ENCODE measurements at regions not wholly inside any gene's neighbourhood (a gene's known extent, or its start where the extent isn't known, plus 50 kb on each side); places are given as distances from the start of the nearest gene placed in this dataset.

DNA sequence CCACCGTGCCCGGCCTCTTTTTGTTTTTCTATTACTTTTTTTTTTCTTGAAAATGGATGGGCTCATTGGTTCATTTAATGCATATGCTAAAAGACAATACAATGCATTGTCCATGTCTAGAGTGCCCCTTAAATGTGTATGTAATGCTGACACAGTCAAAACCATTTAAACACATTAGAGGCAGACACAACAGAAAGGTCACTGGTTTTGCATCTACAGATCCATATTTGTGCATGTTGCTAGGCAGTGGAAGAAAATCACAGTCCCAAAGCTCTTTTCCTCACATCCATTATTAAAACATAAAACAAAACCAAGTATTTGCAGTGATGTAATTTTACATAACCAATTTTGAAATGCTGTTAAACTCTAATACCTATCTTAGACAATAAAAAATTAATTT is 389.0 kb downstream of the TAF11L14 start:
- DNase-seq (ENCODE audit: low read depth in 1 of 2, low spot score in 1 of 2) = no peak
- in situ Hi-C loops (cut with HindIII; ENCODE audit: low pct_unique_long_range_greater_than_20kb, low sequenced_read_pairs) = no loop called here
- no peak for TF ChIP-seq JUND (IDR thresholded peaks at IDR 0.05; ENCODE audit: low read depth)

DNA sequence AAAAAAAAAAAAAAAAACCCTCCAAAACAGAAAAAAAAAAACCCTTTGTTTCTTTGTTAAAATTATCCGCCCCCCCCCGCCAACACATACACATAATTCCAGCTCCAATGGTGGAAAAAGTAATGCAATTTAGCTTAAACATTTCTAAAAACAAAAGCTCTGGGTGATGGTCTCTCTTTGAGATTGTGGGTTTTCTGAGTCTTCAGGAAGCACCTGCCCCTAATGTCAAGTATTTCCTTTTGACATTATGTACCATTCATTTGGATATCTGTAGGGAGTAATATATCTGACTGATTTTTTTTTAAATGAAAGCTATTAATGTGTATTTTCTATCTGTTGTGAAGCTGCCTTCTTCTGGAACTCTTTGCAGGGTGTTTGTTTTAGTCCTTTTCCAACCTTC is 389.7 kb downstream of the TAF11L14 start:
- DNase-seq (ENCODE audit: low read depth in 1 of 2, low spot score in 1 of 2) = no peak
- in situ Hi-C loops (cut with HindIII; ENCODE audit: low pct_unique_long_range_greater_than_20kb, low sequenced_read_pairs) = no loop called here
- TF ChIP-seq JUND (IDR thresholded peaks at IDR 0.05; ENCODE audit: low read depth) = no peak

DNA sequence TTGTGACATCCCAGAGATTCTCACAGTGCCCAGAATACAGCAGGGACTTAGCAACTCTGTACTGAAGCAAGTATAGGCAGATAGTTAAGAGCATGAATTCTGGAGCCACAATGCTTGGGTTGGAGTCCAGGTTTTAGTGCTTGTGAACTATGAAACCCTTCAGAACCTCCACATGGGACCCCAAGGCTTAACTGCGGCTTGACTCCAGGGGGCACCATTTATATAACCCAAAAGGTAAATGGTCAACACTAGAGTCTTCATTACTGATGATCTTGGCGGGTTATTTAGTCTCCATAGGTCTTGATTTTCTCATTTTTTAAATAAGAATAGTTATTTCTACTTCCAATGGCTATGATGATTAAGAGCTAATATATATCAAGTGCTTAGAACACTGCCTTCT is 390.3 kb downstream of the TAF11L14 start:
- TF ChIP-seq JUND (IDR thresholded peaks at IDR 0.05; ENCODE audit: low read depth) = no peak
- in situ Hi-C loops (cut with HindIII; ENCODE audit: low pct_unique_long_range_greater_than_20kb, low sequenced_read_pairs) = no loop called here
- no peak for DNase-seq (ENCODE audit: low read depth in 1 of 2, low spot score in 1 of 2)

DNA sequence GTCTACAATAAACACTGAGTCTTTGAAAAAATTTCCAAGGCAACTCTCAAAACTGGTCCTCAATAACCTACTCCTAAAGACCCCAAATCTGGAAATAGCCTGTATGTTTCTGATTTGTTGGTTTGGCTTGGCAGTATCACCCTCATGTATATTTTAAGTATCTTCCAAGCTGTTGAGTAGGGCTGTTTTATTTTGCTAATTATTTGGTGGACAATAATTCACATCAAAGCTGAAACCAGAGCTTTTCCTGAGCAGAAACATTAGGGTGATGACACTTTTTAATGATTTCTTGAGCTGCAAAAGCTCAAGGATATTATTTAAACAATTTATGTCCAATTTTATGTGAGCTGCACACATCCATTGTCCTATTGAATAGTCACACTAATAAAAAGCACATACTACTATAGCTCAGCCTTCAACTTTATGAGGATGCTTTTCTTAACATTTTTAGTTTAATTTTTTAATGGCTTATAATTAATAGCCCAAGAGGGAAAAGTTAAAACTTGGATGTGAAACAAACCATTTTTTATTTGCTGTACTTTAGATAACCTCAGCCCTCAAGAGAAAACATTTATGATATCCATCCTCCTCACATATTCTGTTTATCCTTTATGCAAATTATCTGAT is 393.1 kb downstream of the TAF11L14 start:
- in situ Hi-C loops (cut with HindIII; ENCODE audit: low pct_unique_long_range_greater_than_20kb, low sequenced_read_pairs) = no loop called here
- no peak for DNase-seq (ENCODE audit: low read depth in 1 of 2, low spot score in 1 of 2)
- TF ChIP-seq JUND (IDR thresholded peaks at IDR 0.05; ENCODE audit: low read depth) = no peak

DNA sequence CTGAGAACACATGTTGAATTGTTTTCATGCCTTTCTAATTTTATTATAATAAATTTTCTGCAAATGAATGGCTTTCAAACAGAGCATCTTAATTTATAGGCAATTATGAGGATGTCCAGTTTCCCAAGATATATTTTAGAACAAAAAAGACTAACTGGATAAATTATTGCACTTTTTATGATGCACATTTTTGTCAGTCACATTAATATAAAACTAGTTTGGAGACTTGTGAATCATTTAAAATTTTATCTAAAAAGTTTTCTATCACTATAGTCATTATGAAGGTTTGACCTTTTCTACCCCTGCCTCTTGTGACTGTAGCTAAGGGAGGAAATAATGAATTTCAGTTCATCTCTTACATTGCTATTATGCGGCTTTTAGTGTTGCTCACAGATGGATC is 393.8 kb downstream of the TAF11L14 start:
- in situ Hi-C loops (cut with HindIII; ENCODE audit: low pct_unique_long_range_greater_than_20kb, low sequenced_read_pairs) = no loop called here
- DNase-seq (ENCODE audit: low read depth in 1 of 2, low spot score in 1 of 2) = no peak
- TF ChIP-seq JUND (IDR thresholded peaks at IDR 0.05; ENCODE audit: low read depth) = no peak

DNA sequence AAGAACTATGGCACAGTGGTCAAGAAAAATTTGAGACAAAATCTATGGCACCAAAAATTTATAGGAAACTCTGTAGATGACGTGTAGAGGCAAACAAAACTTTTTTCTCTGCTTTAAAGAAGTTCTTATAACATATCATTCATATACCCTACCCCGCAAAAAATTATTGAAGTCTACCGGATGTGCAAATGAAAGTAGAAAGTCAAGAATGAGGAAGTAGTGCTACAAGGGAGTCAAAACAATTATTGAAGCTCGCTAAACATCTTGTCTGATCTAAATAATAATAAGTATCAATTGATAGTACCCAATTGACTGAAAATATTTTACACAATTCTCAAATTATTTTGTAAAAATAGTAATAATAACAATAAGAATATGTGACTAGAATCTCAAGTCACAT is 398.5 kb downstream of the TAF11L14 start:
- no peak for TF ChIP-seq JUND (IDR thresholded peaks at IDR 0.05; ENCODE audit: low read depth)

DNA sequence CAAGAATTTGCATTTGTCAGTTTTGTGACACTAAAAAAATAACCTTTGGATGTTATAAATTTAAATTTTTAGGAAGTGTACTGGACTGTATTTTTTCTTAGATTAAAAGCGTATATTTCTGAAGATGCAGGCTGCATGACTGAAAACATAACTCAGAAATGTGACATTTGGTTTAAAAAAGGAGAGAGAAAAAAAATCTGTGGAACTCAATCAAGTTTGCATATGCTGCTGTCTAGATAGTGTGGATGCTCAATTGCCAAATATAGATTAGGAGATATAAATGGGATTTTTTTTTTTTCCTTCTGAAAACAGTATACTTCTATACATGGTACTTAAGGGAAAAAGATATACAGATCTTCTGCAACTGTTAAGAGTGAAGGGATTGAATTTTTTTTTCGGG is 402.3 kb downstream of the TAF11L14 start:
- TF ChIP-seq JUND (IDR thresholded peaks at IDR 0.05; ENCODE audit: low read depth) = no peak
- DNase-seq (ENCODE audit: low read depth in 1 of 2, low spot score in 1 of 2) = no peak
- in situ Hi-C loops (cut with HindIII; ENCODE audit: low pct_unique_long_range_greater_than_20kb, low sequenced_read_pairs) = no loop called here

More for the DNA sequence above, 398.5 kb downstream of the TAF11L14 start:
- no peak for DNase-seq (ENCODE audit: low read depth in 1 of 2, low spot score in 1 of 2)
- in situ Hi-C loops (cut with HindIII; ENCODE audit: low pct_unique_long_range_greater_than_20kb, low sequenced_read_pairs) = no loop called here

DNA sequence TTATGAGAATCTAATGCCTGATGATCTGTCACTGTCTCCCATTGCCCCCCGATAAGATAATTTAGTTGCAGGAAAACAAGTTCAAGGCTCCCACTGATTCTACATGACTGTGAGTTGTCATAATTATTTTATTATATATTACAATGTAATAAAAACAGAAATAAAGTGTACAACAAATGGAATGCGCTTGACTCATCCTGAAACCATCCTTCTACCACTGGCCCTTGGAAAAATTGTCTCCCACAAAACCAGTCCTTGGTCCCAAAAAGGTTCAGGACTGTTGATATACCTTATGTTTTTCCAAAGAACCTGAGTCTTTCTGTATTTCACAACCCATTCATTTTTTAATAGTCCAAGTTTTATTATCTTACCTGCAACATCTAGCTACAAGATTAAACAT is 403.5 kb downstream of the TAF11L14 start:
- in situ Hi-C loops (cut with HindIII; ENCODE audit: low pct_unique_long_range_greater_than_20kb, low sequenced_read_pairs) = no loop called here
- no peak for TF ChIP-seq JUND (IDR thresholded peaks at IDR 0.05; ENCODE audit: low read depth)
- DNase-seq (ENCODE audit: low read depth in 1 of 2, low spot score in 1 of 2) = no peak

DNA sequence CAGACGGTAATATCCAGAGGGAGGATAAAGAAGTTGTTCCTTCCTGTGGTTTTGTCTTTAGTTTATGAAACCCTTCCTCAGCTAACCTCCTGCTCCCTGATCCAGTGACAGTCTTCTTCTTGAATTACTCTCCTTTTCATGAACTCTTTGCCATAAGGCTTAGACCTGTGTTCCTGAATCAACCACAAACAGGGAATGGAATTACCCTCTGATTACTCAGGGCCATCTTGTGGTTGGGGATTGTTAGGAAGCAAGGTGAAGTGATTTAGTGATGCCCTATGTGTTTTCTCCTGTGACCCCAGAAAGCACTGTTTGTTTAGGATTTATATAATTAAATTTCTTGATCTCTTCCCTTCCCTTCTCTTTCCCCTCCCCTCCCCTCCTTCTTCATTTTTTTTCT is 409.1 kb downstream of the TAF11L14 start:
- DNase-seq (ENCODE audit: low read depth in 1 of 2, low spot score in 1 of 2) = peak in 1 of 2 experiments; percentile 12
- in situ Hi-C loops (cut with HindIII; ENCODE audit: low pct_unique_long_range_greater_than_20kb, low sequenced_read_pairs) = no loop called here
- TF ChIP-seq JUND (IDR thresholded peaks at IDR 0.05; ENCODE audit: low read depth) = no peak

DNA sequence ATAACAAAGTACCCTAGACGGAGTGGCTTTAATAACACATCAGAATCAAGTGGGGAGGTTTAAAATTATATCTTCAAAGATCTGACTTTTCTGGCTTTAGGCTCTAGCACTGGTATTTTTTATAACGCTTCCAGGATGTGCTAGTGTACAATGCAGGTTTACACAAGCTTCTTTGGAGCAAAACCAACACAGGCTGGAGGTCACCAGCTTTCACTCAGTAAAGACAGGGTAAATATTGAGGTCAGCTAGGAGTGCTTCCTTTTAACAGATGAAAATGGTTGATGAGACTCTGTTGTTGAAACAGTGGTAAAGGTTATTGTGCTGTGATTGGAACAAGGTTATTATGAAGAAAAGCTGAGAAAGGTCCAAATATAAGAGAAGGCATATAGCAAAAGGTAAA is 414.2 kb downstream of the TAF11L14 start:
- TF ChIP-seq JUND (IDR thresholded peaks at IDR 0.05; ENCODE audit: low read depth) = no peak
- peak in 1 of 2 experiments; percentile 75 for DNase-seq (ENCODE audit: low read depth in 1 of 2, low spot score in 1 of 2)
- in situ Hi-C loops (cut with HindIII; ENCODE audit: low pct_unique_long_range_greater_than_20kb, low sequenced_read_pairs) = no loop called here

DNA sequence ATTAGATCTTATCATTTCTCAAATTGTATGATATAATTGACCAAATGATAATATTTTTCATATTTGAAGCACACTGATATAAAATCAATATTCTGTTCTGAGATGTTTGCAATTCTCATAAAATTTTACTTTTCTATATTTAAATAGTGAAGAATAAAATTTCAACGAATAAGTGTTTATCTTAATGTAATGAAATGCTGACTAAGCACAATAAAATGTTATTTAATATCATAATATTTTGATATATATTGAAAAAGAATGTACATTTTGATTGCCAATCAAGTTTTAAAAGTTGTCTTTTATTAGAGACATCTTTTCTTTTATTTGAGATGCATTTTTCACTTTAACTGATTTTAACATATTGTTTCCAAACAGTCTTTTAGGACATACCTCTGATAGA is 416.1 kb downstream of the TAF11L14 start:
- no peak for DNase-seq (ENCODE audit: low read depth in 1 of 2, low spot score in 1 of 2)
- in situ Hi-C loops (cut with HindIII; ENCODE audit: low pct_unique_long_range_greater_than_20kb, low sequenced_read_pairs) = no loop called here
- no peak for TF ChIP-seq JUND (IDR thresholded peaks at IDR 0.05; ENCODE audit: low read depth)

DNA sequence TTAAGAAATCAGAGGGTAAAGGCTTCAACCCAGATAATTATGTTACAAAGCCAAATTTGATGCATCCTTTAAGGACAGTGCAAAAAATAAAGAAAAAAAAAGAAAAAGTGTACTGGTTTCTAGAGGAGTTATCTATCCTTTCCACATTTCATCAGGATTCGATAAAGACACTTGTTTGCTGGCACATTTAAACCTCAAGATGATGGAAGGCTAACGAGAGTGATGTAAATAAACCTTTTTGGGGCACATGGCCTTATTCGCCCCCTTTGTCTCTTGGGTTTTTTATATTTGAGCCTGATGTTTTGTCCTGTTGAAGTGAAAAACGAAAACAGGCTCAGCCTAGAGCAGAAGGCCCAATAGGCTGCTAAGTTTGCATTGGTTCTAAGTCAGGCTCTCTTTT is 416.5 kb downstream of the TAF11L14 start:
- TF ChIP-seq JUND (IDR thresholded peaks at IDR 0.05; ENCODE audit: low read depth) = no peak
- in situ Hi-C loops (cut with HindIII; ENCODE audit: low pct_unique_long_range_greater_than_20kb, low sequenced_read_pairs) = no loop called here
- DNase-seq (ENCODE audit: low read depth in 1 of 2, low spot score in 1 of 2) = no peak

DNA sequence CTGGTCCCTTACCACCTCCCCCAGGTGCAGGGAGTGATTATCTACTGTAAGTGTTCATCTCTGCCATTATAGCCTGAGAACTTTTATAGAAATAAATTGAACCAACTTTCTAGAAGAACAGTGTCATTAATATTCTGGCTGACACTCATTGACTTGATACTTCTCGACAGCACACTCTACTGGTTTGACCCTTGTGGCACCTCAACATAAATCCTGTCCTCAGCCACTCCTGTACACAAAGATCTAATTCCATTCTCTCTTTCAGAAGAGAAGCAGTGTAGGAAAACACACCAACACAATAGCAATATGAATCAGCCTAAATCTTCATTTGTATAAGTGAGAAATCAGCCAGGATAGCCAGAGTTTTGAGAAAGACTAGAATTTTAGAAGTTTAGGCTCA is 417.7 kb downstream of the TAF11L14 start:
- no peak for TF ChIP-seq JUND (IDR thresholded peaks at IDR 0.05; ENCODE audit: low read depth)
- in situ Hi-C loops (cut with HindIII; ENCODE audit: low pct_unique_long_range_greater_than_20kb, low sequenced_read_pairs) = no loop called here

DNA sequence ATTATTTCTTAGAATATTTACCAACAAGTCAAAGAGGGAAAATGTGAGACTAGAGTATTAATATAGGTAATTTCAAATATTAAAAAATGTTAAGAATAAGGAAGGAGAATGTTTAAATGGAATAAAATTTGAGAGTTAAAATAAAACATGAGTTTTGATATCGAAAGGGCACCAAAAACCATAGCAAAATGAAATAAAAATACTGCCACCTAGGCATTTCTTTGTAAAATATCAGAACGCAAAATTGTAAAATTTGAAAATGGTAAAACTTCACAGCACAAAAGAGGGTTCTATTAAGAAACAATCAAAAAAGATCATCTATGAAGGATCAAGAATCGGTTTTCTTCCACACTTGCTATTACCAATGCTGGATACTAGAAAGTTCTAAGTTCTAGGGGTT is 418.3 kb downstream of the TAF11L14 start:
- in situ Hi-C loops (cut with HindIII; ENCODE audit: low pct_unique_long_range_greater_than_20kb, low sequenced_read_pairs) = no loop called here
- no peak for TF ChIP-seq JUND (IDR thresholded peaks at IDR 0.05; ENCODE audit: low read depth)

More for the DNA sequence above, 417.7 kb downstream of the TAF11L14 start:
- DNase-seq (ENCODE audit: low read depth in 1 of 2, low spot score in 1 of 2) = peak in 1 of 2 experiments; percentile 31

More for the DNA sequence above, 418.3 kb downstream of the TAF11L14 start:
- no peak for DNase-seq (ENCODE audit: low read depth in 1 of 2, low spot score in 1 of 2)

Data from T47D (cell line).